Fibroblast of gingiva (primary cell): ENCODE measurements at regions not wholly inside any gene's neighbourhood (a gene's known extent, or its start where the extent isn't known, plus 50 kb on each side); places are given as distances from the start of the nearest gene placed in this dataset.

Experiments used
- DNase-seq: peaks from one replicate; pipeline ENCODE4 v3.0.0-alpha.2; 2011; ENCODE audit warnings: low read depth

DNA sequence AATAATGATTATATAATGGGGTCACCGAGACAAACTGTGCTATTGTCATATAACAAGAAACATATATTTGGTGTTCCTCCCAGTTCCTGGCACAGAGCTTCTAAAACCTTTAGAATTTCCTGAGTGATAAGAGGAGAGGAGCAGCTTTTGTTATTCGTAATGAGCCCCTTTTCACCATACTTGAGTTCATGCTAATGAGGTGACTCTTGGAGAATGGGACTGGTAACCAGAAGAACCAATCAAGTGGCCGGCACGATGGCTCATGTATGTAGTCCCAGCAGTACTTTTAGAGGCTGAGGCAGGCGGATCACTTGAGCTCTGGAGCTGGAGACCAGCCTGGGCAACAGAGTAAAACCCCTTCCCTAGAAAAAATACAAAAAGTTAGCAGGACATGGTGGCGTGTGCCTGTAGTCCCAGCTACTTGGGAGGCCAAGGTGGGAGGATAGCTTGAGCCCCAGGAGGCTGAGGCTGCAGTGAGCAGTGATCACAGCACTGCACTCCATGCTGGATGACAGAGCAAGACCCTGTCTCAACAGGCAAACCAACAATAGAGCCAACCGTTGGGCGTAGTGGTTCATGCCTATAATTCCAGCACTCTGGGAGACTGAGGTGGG lies 62.7 kb upstream of the FTH1 start:
- no peak for DNase-seq

DNA sequence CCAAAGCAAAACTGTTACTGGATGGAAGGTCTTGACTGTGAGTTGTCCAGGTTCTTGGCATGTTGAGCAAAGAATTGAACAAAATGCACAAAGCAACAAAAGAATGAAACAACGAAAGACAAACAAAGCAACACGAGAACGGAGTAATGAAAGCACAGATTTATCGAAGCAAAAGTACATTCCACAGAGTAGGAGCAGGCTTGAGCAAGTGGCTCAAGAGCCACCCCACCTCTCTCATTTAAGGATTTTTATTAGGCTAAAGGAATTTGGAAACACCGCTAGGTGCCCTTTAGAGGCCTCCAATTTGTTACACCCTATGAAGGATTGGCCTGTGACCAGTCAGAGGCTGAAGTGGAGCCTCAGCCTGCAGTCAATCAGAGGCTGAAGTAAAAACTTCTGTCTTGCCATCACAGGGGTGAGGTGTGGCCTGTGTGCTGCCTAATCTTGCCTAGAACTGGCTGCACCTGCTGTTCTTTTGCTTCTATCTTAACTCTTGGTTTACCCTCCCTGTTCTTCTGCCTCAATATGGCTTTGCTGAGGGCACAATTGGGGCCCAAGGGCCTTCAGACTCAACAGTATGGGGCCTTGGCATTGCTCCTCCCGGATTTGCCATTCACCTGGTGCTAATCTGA lies 59.4 kb upstream of the FTH1 start:
- DNase-seq: no peak

- peak; percentile 95 for DNase-seq
These were observed 58.2 kb upstream of the FTH1 start for GRCh38 chr11:62025487-62026105.

GRCh38 chr11:62024936-62025486 lies 57.6 kb upstream of the FTH1 start:
- DNase-seq: no peak

- DNase-seq: no peak
These were observed 54.8 kb upstream of the FTH1 start for GRCh38 chr11:62022211-62022610.

DNA sequence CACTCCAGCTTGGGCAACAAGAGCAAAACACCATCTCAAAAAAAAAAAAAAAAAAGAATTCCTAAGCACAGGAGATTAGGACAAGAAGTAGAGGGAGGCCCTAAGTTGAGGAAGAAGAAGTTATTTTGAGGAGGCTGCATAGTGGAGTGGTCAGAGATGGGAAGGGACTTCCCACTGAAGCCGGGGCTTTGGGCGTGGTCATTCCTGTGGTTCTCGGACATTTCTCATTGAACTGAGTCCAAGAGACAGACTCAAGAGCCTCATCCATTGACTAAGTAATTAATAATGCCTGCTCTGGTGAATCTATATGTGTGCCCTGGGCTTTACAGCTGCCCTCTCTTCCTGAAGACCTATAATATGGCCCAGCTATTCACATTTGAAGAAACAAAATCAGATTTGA lies 53.2 kb upstream of the FTH1 start:
- no peak for DNase-seq

GRCh38 chr11:62018981-62019664 lies 51.7 kb upstream of the FTH1 start:
- no peak for DNase-seq

DNA sequence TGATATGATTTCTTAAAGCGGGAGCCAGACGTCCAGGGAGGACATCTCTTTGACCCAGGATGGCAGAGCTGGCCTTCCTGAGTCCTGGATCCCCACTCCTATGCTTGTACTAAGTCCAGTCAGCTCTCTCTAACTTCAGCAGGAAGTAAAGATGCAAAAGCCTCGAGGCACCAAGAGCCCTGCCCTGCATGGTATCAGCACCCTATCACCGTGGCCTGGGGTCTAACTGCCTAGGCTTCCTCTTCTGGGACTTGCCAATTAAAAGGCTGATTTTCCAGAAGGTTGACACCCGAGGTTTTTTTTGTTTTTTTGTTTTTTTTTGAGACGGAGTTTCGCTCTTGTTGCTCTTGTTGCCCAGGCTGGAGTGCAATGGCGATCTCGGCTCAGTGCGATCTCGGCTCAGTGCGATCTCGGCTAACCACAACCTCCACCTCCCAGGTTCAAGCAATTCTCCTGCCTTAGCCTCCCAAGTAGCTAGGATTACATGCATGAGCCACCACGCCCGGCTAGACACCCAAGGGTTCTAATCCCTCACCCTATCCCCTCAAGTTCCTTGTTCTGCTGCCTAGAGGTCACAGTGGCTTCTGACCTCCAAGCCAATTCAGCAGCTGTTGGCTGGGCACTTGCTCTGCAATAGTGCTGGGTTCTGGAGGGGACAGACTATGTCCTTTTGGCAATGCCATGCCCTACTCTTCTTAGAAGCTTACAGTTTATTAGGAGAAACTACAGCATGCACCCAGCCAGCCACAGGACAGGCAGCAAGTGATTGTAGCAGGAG lies 50.6 kb upstream of the FTH1 start:
- DNase-seq: no peak
